IMR-90 (cell line): ENCODE measurements at regions not wholly inside any gene's neighbourhood (a gene's known extent, or its start where the extent isn't known, plus 50 kb on each side); places are given as distances from the start of the nearest gene placed in this dataset.

Experiments
- ATAC-seq: fragments of 200-7000 bp; cut with Tn5 transposase; 2 replicates; pipeline ENCODE4 v1.9.1; 2020; ENCODE audit warnings: low read depth, mild to moderate bottlenecking, moderate library complexity
- BruUV-seq: library from RNA; stranded (reverse); fragments of 400-500 nt; replicated peaks from 2 replicates; lab custom pipeline; 2021; lab: Mats Ljungman, UMichigan
- CTCF ChIA-PET: fragments of 300-600 bp; formaldehyde crosslinking; extraction: SDS; loops from one replicate; lab custom pipeline; 2021; ENCODE audit warnings: antibody characterized with exemption; lab: Yijun Ruan, JAX
- POLR2A ChIA-PET: fragments of 300-600 bp; sonication (Branson Sonifier 250); formaldehyde crosslinking; loops from one replicate; lab custom pipeline; 2022; ENCODE audit warnings: antibody characterized with exemption; ENCODE audit not compliant: unreplicated experiment; lab: Charles Lee
- DNase-seq: peaks from one replicate; pipeline ENCODE4 v3.0.0; 2013
- H2AFZ ChIP-seq: replicated peaks from 2 replicates; pipeline ENCODE3; 2013; ENCODE audit warnings: low read length, mild to moderate bottlenecking; ENCODE audit not compliant: poor library complexity
- H2AK5ac ChIP-seq: 2 replicates; pipeline ENCODE4 v1.6.1; 2013; ENCODE audit warnings: low read depth, low read length, inconsistent platforms
- H2AK9ac ChIP-seq: replicated peaks from 2 replicates; pipeline ENCODE3; 2013; ENCODE audit warnings: mild to moderate bottlenecking, low read depth, low read length, moderate library complexity; ENCODE audit not compliant: poor library complexity
- H2BK120ac ChIP-seq: 2 replicates; pipeline ENCODE4 v1.6.1; 2013; ENCODE audit warnings: low read depth, low read length, inconsistent platforms
- H2BK15ac ChIP-seq: 3 replicates; pipeline ENCODE4 v1.6.1; 2013; ENCODE audit warnings: low read depth, low read length, inconsistent platforms
- H2BK20ac ChIP-seq: 2 replicates; pipeline ENCODE4 v1.6.1; 2013; ENCODE audit warnings: low read depth, mild to moderate bottlenecking, inconsistent platforms, low read length, moderate library complexity
- H2BK5ac ChIP-seq: 2 replicates; pipeline ENCODE4 v1.6.1; 2013; ENCODE audit warnings: mild to moderate bottlenecking, low read depth, low read length, inconsistent platforms; ENCODE audit not compliant: poor library complexity, severe bottlenecking
- H3K14ac ChIP-seq: replicated peaks from 2 replicates; pipeline ENCODE4 v1.6.1; 2013; ENCODE audit warnings: low read depth, low read length, inconsistent platforms
- H3K18ac ChIP-seq: 2 replicates; pipeline ENCODE4 v1.6.1; 2013; ENCODE audit warnings: low read depth, low read length, control low read depth
- H3K23ac ChIP-seq: 2 replicates; pipeline ENCODE4 v1.6.1; 2013; ENCODE audit warnings: low read depth, low read length, inconsistent platforms
- H3K27ac ChIP-seq: 2 replicates; pipeline ENCODE4 v1.5.1; 2013; ENCODE audit warnings: mild to moderate bottlenecking, control low read depth, low read length; ENCODE audit not compliant: insufficient read depth
- H3K27me3 ChIP-seq: 2 replicates; pipeline ENCODE4 v1.6.1; 2013; ENCODE audit warnings: low read length; ENCODE audit not compliant: control insufficient read depth, insufficient read depth
- H3K36me3 ChIP-seq: 2 replicates; pipeline ENCODE4 v1.6.1; 2013; ENCODE audit warnings: low read length, mixed read lengths; ENCODE audit not compliant: control insufficient read depth, insufficient read depth
- H3K4ac ChIP-seq: 2 replicates; pipeline ENCODE4 v1.6.1; 2013; ENCODE audit warnings: low read depth, low read length, inconsistent platforms
- H3K4me1 ChIP-seq: 2 replicates; pipeline ENCODE4 v1.6.1; 2013; ENCODE audit warnings: low read length, mixed read lengths; ENCODE audit not compliant: control insufficient read depth, insufficient read depth
- H3K4me2 ChIP-seq: 2 replicates; pipeline ENCODE4 v1.6.1; 2013; ENCODE audit warnings: low read depth, mild to moderate bottlenecking, control low read depth, low read length, moderate library complexity
- H3K4me3 ChIP-seq: 2 replicates; pipeline ENCODE4 v1.5.1; 2013; ENCODE audit warnings: low read depth, mild to moderate bottlenecking, control low read depth, low read length, moderate library complexity; ENCODE audit not compliant: insufficient read depth
- H3K56ac ChIP-seq: 2 replicates; pipeline ENCODE4 v1.6.1; 2013; ENCODE audit warnings: low read length, inconsistent platforms; ENCODE audit not compliant: insufficient read depth; ENCODE audit errors: extremely low read depth
- H3K79me1 ChIP-seq, 2 experiments: 2 replicates each; pipeline ENCODE4 v1.6.1; 2013; ENCODE audit warnings: low read length in 2 of 2, inconsistent platforms in 1 of 2, low read depth in 1 of 2
- H3K9ac ChIP-seq: 2 replicates; pipeline ENCODE4 v1.6.1; 2013; ENCODE audit warnings: low read depth, low read length, control low read depth
- H3K9me1 ChIP-seq: 2 replicates; pipeline ENCODE4 v1.6.1; 2013; ENCODE audit warnings: low read length, inconsistent platforms; ENCODE audit not compliant: insufficient read depth
- H3K9me3 ChIP-seq: 2 replicates; pipeline ENCODE4 v1.6.1; 2013; ENCODE audit warnings: low read length; ENCODE audit not compliant: control insufficient read depth, insufficient read depth
- H4K20me1 ChIP-seq: 2 replicates; pipeline ENCODE4 v1.6.1; 2013; ENCODE audit warnings: low read length, inconsistent platforms; ENCODE audit not compliant: insufficient read depth
- H4K5ac ChIP-seq: 2 replicates; pipeline ENCODE4 v1.6.1; 2013; ENCODE audit warnings: mild to moderate bottlenecking, low read depth, low read length, control low read depth
- H4K8ac ChIP-seq, 2 experiments: 2 replicates each; pipeline ENCODE4 v1.6.1; 2013; ENCODE audit warnings: low read depth in 2 of 2, low read length in 2 of 2, control low read depth in 1 of 2, inconsistent platforms in 1 of 2
- H4K91ac ChIP-seq: 2 replicates; pipeline ENCODE4 v1.6.1; 2013; ENCODE audit warnings: low read depth, low read length, inconsistent platforms; ENCODE audit not compliant: insufficient read depth
- CHD1 ChIP-seq: IDR thresholded peaks from 2 replicates; pipeline ENCODE4 v1.6.1; 2012; ENCODE audit warnings: low read depth, low read length, improper control_type of control experiment
- FOS ChIP-seq: fragments of 150-350 bp; IDR thresholded peaks from 2 replicates; pipeline ENCODE4 v1.6.1; 2016; ENCODE audit warnings: low read depth, low read length
- MXI1 ChIP-seq: IDR thresholded peaks from 2 replicates; pipeline ENCODE4 v1.6.1; 2012; ENCODE audit warnings: low read depth, mild to moderate bottlenecking, low read length, moderate library complexity, borderline replicate concordance
- NFE2L2 ChIP-seq: fragments of 150-350 bp; IDR thresholded peaks from 2 replicates; pipeline ENCODE4 v1.6.1; 2016; ENCODE audit warnings: low read depth, mild to moderate bottlenecking, low read length
- POLR2A ChIP-seq: IDR thresholded peaks from 2 replicates; pipeline ENCODE4 v1.6.1; 2012; ENCODE audit warnings: mild to moderate bottlenecking, low read depth, low read length
- RAD21 ChIP-seq: IDR thresholded peaks from 2 replicates; pipeline ENCODE4 v1.6.1; 2012; ENCODE audit warnings: low read length, improper control_type of control experiment
- RFX5 ChIP-seq: IDR thresholded peaks from 2 replicates; pipeline ENCODE4 v1.8.0; 2012; ENCODE audit warnings: low read depth, mild to moderate bottlenecking, low read length, moderate library complexity
- USF2 ChIP-seq: fragments of 150-350 bp; IDR thresholded peaks from 2 replicates; pipeline ENCODE4 v1.6.1; 2017; ENCODE audit warnings: mild to moderate bottlenecking, antibody characterized with exemption, low read length, low read depth
- WGBS, 2 experiments: methylation state at CpG; one replicate each; pipeline versions ENCODE4 v1.1.5 to v1.1.7; 2013; ENCODE audit warnings: missing lambda C conversion rate in 2 of 2; ENCODE audit not compliant: insufficient read length in 1 of 2; ENCODE audit errors: extremely low coverage in 2 of 2; 5-methylcytosine and 5-hydroxymethylcytosine counted together
- dilution Hi-C: fragments of 300-500 bp; cut with HindIII; formaldehyde crosslinking; loops from one replicate; pipeline ENCODE4 v1.14.3; 2018; ENCODE audit warnings: low sequenced_read_pairs; ENCODE audit not compliant: unreplicated experiment
- in situ Hi-C: fragments of 300-500 bp; cut with MboI; formaldehyde crosslinking; loops from 3 replicates; pipeline ENCODE4 v1.14.3; 2019; ENCODE audit warnings: low sequenced_read_pairs, inconsistent platforms, mixed read lengths
- intact Hi-C: fragments of 100-400 bp; cut with micrococcal nuclease; formaldehyde crosslinking; loops from 2 replicates; pipeline ENCODE4 v1.10.0; 2022
- TF ChIP-seq, protein P1 (sequence below): conservative IDR thresholded peaks from 2 replicates; pipeline ENCODE4 v1.5.1; 2012; ENCODE audit warnings: mild to moderate bottlenecking, low read depth, low read length, improper control_type of control experiment
- TF ChIP-seq, protein P2 (sequence below): fragments of 150-350 bp; IDR thresholded peaks from 2 replicates; pipeline ENCODE4 v1.6.1; 2016; ENCODE audit warnings: low read depth, mild to moderate bottlenecking, low read length, moderate library complexity, borderline replicate concordance

DNA sequence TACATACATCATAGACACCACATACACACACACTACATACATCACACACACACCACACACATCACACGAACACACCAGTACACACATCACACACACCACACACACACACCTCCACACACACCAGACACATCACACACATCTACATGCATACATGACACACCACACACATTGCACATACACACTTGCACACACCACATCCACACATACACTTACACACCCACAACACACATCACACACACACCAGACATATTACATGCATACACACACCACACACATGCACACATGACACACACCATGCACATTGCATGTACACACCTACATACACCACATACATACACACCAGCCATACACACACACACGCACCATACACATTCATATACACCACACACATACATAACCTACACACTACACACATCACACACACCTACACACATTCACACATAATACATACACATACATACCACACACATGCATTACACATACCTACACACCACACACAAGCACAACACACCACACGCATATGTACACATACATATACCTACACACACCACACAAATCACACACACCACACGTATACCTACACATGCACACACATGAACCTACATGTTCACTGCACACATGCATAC is 156.5 kb downstream of the NDUFA10 start:
- Histone ChIP-seq H2AK9ac (no peak overlapping the region), H2AK5ac (no peak overlapping the region), H3K23ac (no peak overlapping the region), H2BK120ac (no peak overlapping the region), H3K27me3 (no peaks in the 10 kb centered on the region), H3K14ac (no peak overlapping the region), H4K20me1 (no peaks in the 10 kb centered on the region), H2BK5ac (peak overlapping the region; percentile 95), H4K5ac (no peak overlapping the region), H4K91ac (no peak overlapping the region), H3K9ac (no peak overlapping the region), H3K9me3 (peaks cover 34% of the 10 kb centered on the region), H3K36me3 (no peaks in the 10 kb centered on the region), H3K79me1 (no peaks in the 10 kb centered on the region), H3K9me1 (no peaks in the 10 kb centered on the region), H3K4me3 (no peak overlapping the region), H3K56ac (no peak overlapping the region), H3K27ac (no peak overlapping the region), H4K8ac (no peak overlapping the region), H2BK20ac (no peak overlapping the region), H3K4me1 (no peaks in the 10 kb centered on the region), H2BK15ac (no peak overlapping the region), H3K4me2 (no peak overlapping the region), H3K18ac (no peak overlapping the region), H3K4ac (no peak overlapping the region), H2AFZ (no peak overlapping the region)
- ATAC-seq (no peak), DNase-seq (no peak)
- dilution Hi-C loops (no loop called here), in situ Hi-C loops (no loop called here), intact Hi-C loops (no loop called here)
- BruUV-seq, result no TSS peak
- 78 to 100% methylated on average over 2 to 4 of the region's 4 CpGs for WGBS, 2 experiments
- CTCF ChIA-PET, result no interaction called here
- POLR2A ChIA-PET, result no interaction called here
- TF ChIP-seq, protein P1, sequence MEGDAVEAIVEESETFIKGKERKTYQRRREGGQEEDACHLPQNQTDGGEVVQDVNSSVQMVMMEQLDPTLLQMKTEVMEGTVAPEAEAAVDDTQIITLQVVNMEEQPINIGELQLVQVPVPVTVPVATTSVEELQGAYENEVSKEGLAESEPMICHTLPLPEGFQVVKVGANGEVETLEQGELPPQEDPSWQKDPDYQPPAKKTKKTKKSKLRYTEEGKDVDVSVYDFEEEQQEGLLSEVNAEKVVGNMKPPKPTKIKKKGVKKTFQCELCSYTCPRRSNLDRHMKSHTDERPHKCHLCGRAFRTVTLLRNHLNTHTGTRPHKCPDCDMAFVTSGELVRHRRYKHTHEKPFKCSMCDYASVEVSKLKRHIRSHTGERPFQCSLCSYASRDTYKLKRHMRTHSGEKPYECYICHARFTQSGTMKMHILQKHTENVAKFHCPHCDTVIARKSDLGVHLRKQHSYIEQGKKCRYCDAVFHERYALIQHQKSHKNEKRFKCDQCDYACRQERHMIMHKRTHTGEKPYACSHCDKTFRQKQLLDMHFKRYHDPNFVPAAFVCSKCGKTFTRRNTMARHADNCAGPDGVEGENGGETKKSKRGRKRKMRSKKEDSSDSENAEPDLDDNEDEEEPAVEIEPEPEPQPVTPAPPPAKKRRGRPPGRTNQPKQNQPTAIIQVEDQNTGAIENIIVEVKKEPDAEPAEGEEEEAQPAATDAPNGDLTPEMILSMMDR, result no peak
- TF ChIP-seq CHD1, result no peak
- no peak for TF ChIP-seq MXI1
- no peak for TF ChIP-seq RFX5
- TF ChIP-seq POLR2A, result no peak
- no peak for TF ChIP-seq FOS
- no peak for TF ChIP-seq RAD21
- TF ChIP-seq, protein P2, sequence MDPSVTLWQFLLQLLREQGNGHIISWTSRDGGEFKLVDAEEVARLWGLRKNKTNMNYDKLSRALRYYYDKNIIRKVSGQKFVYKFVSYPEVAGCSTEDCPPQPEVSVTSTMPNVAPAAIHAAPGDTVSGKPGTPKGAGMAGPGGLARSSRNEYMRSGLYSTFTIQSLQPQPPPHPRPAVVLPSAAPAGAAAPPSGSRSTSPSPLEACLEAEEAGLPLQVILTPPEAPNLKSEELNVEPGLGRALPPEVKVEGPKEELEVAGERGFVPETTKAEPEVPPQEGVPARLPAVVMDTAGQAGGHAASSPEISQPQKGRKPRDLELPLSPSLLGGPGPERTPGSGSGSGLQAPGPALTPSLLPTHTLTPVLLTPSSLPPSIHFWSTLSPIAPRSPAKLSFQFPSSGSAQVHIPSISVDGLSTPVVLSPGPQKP, result no peak
- TF ChIP-seq USF2, result no peak
- no peak for TF ChIP-seq NFE2L2
